GM18873 (cell line): ENCODE measurements at regions not wholly inside any gene's neighbourhood (a gene's known extent, or its start where the extent isn't known, plus 50 kb on each side); places are given as distances from the start of the nearest gene placed in this dataset.

Source experiments
- ATAC-seq: cut with Tn5 transposase; IDR thresholded peaks from one replicate; pipeline ENCODE4 v1.9.1; 2021; ENCODE audit warnings: mild to moderate bottlenecking, moderate library complexity, moderate number of reproducible peaks; ENCODE audit not compliant: unreplicated experiment, low FRiP score

DNA sequence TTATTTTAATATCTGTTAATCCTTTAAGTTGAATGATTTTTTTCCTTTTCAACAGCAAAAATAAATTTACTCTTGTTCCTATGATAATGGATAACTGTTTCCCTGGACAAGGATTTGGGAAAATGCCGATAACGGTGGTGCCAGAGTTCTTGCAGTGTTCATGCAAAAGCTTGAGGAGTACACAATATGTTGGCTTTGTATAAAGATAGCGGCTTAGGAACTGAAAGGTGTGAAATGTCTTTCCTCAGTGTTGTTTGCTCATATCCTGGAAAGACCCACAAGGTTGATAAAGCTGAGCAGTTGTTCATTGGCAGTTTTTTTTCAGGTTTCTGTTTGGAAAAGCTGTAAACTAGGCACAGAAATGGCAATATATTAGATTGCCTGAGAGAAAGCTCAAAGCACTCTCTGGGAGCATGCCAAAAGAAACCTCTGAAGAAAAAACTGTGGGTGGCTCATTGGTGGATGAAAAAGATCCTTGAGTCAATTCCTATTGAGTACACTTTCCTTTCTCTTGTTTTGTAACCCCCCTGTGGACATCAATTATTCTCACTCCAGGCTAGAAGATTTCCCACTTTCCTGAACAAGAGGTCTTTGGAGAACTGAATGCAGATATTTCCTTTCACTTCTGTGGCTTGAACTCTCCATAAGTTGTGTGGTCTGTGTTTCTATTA lies 117.2 kb upstream of the RGMB start:
- ATAC-seq = no peak

DNA sequence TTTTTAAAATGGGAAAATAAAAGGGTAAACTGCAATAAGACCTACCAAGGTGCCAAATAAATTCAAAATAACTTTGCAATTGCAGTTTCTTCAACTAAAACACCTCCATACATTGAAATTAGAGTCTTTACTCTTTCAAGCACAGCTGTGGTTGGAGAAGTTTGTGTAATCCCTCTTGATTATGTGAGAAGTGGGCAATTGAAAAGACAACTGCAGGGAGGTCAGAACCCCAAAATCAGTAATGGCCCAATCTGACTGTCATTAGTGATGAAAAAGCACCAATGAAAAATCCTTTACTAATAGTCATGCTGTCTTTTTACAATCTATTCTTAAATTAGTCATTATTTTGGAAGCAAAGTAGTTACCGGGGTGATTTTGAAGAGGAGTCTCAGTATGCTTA lies 116.7 kb upstream of the RGMB start:
- ATAC-seq = no peak

- ATAC-seq = no peak
Observed at GRCh38 chr5:98657559-98657958, 115.9 kb upstream of the RGMB start.

DNA sequence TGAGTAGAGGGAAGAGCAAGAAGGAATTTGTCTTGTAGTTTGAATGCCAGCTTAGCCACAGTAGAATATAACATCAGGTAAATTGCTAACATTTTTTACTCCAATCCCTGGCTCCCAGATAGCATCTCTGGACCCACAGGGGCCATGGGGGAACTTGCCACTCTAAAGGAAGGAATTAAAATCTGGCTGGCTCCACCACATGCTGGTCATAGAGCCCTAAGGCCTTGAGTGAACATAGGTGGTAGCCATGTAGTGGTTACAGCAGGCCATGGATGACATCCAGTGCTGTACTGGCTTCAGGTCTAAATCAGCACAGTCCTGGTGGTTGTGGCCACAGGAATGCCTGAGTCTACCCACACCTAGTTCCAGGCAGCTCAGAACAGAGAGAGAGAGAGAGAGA lies 109.9 kb upstream of the RGMB start:
- ATAC-seq = no peak

GRCh38 chr5:98664736-98665135 lies 108.7 kb upstream of the RGMB start:
- no peak for ATAC-seq

- no peak for ATAC-seq
Observed at GRCh38 chr5:98679963-98680362, 93.5 kb upstream of the RGMB start.

- ATAC-seq = no peak
Observed at GRCh38 chr5:98690002-98690401, 83.5 kb upstream of the RGMB start.

GRCh38 chr5:98694902-98695301 lies 78.6 kb upstream of the RGMB start:
- ATAC-seq = no peak

- ATAC-seq = no peak
Observed at GRCh38 chr5:98698359-98698758, 75.1 kb upstream of the RGMB start.

GRCh38 chr5:98700730-98701129 lies 72.7 kb upstream of the RGMB start:
- ATAC-seq = no peak

GRCh38 chr5:98705841-98706240 lies 67.6 kb upstream of the RGMB start:
- no peak for ATAC-seq

DNA sequence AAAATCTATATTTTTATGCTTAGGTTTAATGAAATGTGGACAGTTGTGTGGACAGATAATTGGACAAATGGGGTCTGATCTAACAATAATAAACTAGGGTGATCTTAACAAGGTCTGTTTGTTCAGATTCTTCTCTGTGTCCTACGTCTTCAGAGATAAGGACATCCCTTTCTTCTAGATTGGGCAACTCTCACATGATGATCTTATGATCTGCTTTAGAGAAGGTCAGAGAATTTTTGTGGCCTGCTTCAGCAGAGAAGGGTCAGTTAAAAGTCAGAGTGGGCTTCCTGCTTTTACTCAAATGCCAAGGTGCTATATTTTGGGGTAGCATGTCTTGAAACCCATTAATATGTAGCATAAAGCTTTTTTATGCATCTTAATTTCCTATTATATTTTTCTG lies 63.8 kb upstream of the RGMB start:
- ATAC-seq = no peak

DNA sequence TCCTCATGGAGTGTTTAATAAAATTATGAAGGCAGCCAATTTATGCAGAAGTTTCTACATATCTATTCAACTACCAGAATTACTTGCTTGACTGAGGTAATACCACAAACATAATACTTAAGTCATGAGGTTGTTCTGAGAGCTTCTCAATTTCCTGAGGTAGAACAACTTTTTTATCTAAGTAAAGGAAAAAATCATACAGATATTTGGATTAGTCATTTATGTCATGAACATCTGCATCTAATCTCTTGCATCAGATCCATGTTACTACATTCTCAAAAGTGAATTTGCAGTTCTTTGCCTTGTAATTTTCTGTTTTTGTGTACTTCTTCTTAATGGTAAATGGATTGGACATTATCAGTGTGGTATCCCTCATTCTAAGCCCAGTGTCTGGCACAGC lies 60.4 kb upstream of the RGMB start:
- ATAC-seq = no peak

DNA sequence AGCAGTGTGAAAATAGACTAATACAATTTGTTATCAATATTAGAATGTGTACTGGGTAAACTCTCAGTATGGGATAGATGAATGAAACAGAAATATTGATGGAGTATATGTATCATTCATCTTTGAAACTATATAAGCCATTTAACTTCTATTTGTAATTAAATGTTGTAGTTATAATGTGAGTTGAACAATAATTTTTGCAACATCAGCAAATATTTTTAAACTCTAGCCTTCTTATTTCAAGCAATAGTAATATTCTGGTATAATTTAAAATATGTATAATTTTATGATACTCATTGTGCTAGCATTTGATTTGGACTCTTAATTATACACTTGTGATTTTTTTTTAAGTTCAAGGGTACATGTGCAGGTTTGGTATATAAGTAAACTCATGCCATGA lies 59.6 kb upstream of the RGMB start:
- no peak for ATAC-seq

DNA sequence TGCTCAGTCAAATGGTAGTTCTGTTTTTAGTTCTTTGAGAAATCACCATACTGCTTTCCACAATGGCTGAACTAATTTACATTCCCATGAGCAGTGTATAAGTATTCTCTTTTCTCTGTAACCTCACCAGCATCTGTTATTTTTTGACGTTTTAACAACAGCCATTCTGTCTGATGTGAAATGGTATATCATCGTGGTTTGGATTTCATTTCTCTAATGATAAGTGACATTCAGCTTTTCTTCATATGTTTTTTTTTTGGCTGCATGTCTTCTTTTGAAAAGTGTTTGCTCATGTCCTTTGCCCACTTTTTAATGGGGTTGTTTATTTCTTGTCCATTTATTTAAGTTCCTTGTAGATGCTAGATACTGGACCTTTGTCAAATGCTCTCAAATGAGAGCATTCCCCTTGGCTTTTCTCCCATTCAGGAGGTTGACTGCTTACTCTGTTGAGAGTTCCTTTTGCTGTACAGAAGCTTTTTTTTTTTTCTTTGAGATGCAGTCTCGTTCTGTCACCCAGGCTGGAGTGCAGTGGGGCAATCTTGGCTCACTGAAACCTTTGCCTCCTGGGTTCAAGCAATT lies 58.7 kb upstream of the RGMB start:
- no peak for ATAC-seq

- ATAC-seq = no peak
Observed at GRCh38 chr5:98721231-98721928, 52.1 kb upstream of the RGMB start.

DNA sequence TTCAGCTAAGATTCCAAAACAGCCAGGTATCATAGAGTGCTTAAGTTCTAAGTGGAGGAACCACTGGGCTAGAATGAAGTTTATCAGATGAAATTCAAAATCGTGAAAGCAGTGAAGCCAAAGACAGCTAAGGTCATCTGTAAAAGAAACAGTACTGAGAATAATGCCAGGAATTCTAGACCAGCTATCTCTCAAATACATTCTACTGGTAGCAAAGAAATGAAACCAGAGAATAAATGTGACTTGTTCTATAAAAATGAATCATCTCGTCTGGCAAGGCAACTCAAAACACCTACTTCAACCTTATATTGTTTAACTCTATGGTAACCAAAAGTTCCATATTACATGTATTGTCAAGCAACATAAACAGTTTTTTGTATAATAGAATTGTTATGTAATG lies 51.3 kb upstream of the RGMB start:
- ATAC-seq = no peak

DNA sequence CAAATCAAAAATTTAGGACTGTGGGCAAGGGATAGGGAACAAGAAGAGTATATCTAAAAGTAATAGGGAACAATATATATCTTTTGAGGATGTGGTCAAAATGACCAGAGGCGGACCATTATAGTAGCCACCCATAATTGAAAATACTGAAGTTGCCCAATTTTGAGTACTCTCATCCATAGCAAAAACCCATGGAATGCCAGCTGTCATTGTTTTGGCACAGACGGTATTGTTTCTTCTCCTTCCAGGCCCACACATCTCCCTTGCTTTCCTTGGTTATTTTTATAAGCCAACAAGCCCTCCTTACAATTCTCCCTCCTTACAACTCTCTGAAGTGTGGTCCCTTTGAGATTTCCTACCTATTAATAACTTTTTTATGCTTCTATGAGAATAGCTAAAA lies 50.4 kb upstream of the RGMB start:
- ATAC-seq = no peak
